ENCODE measurements at regions not wholly inside any gene's neighbourhood (a gene's known extent, or its start where the extent isn't known, plus 50 kb on each side); places are given as distances from the start of the nearest gene placed in this dataset.
A peak's percentile ranks its signal among the peaks of the same experiment; 100 is the strongest.

- Histone ChIP-seq H3K4me1 (ENCODE audit: control insufficient read depth in 3 of 3, insufficient read depth in 2 of 3, low read depth in 1 of 3, low read length in 2 of 3) (peaks cover 0 to 1% (median 0%) of the 10 kb centered on the region in 3 donors), H3K9me3 (ENCODE audit: control insufficient read depth in 2 of 2, insufficient read depth in 1 of 2, low read depth in 1 of 2, low read length in 1 of 2) (no peaks in the 10 kb centered on the region), H3K4me3 (ENCODE audit: low read depth in 1 of 3, low read length in 3 of 3) (no peak overlapping the region), H3K27me3 (ENCODE audit: control insufficient read depth in 3 of 3, insufficient read depth in 3 of 3, low read length in 3 of 3) (no peaks in the 10 kb centered on the region), H3K27ac (ENCODE audit: low read depth in 1 of 3, low read length in 2 of 3) (no peak overlapping the region), H3K36me3 (ENCODE audit: control insufficient read depth in 3 of 3, insufficient read depth in 2 of 3, low read depth in 1 of 3, low read length in 3 of 3) (no peaks in the 10 kb centered on the region)
- WGBS, 3 donors, result 93 to 97% (median 96%) methylated on average over 6 of the region's 6 CpGs
- no peak for DNase-seq
- no peak for FAIRE-seq
Observed at GRCh38 chr3:69446402-69447072, 60.6 kb upstream of the FRMD4B start.

- 69 to 79% (median 79%) methylated on average over 3 of the region's 3 CpGs for WGBS, 3 donors
- Histone ChIP-seq H3K9me3 (ENCODE audit: control insufficient read depth in 2 of 2, insufficient read depth in 1 of 2, low read depth in 1 of 2, low read length in 1 of 2) (no peaks in the 10 kb centered on the region), H3K4me1 (ENCODE audit: control insufficient read depth in 3 of 3, insufficient read depth in 2 of 3, low read depth in 1 of 3, low read length in 2 of 3) (peaks cover 0 to 5% (median 0%) of the 10 kb centered on the region in 3 donors), H3K27me3 (ENCODE audit: control insufficient read depth in 3 of 3, insufficient read depth in 3 of 3, low read length in 3 of 3) (no peaks in the 10 kb centered on the region), H3K36me3 (ENCODE audit: control insufficient read depth in 3 of 3, insufficient read depth in 2 of 3, low read depth in 1 of 3, low read length in 3 of 3) (no peaks in the 10 kb centered on the region), H3K4me3 (ENCODE audit: low read depth in 1 of 3, low read length in 3 of 3) (no peak overlapping the region), H3K27ac (ENCODE audit: low read depth in 1 of 3, low read length in 2 of 3) (no peak overlapping the region)
- DNase-seq (no peak), FAIRE-seq (no peak)
Observed at GRCh38 chr3:69445498-69445897, 59.6 kb upstream of the FRMD4B start.

GRCh38 chr3:69445024-69445423 is 59.1 kb upstream of the FRMD4B start:
- peaks cover 0 to 5% (median 0%) of the 10 kb centered on the region in 3 donors for H3K4me1 ChIP-seq (ENCODE audit: control insufficient read depth in 3 of 3, insufficient read depth in 2 of 3, low read depth in 1 of 3, low read length in 2 of 3)
- H3K4me3 ChIP-seq (ENCODE audit: low read depth in 1 of 3, low read length in 3 of 3), result peak overlapping the region in 1 of 3 donors; percentile 4
- no peak overlapping the region for H3K27ac ChIP-seq (ENCODE audit: low read depth in 1 of 3, low read length in 2 of 3)
- DNase-seq (no peak), FAIRE-seq (no peak)
- WGBS, 3 donors, result 61 to 81% (median 80%) methylated on average over 11 of the region's 11 CpGs
- no peaks in the 10 kb centered on the region for H3K9me3 ChIP-seq (ENCODE audit: control insufficient read depth in 2 of 2, insufficient read depth in 1 of 2, low read depth in 1 of 2, low read length in 1 of 2)
- H3K36me3 ChIP-seq (ENCODE audit: control insufficient read depth in 3 of 3, insufficient read depth in 2 of 3, low read depth in 1 of 3, low read length in 3 of 3), result no peaks in the 10 kb centered on the region
- no peaks in the 10 kb centered on the region for H3K27me3 ChIP-seq (ENCODE audit: control insufficient read depth in 3 of 3, insufficient read depth in 3 of 3, low read length in 3 of 3)

- FAIRE-seq, result no peak
- Histone ChIP-seq H3K9me3 (ENCODE audit: control insufficient read depth in 2 of 2, insufficient read depth in 1 of 2, low read depth in 1 of 2, low read length in 1 of 2) (no peaks in the 10 kb centered on the region), H3K27ac (ENCODE audit: low read depth in 1 of 3, low read length in 2 of 3) (no peak overlapping the region), H3K4me1 (ENCODE audit: control insufficient read depth in 3 of 3, insufficient read depth in 2 of 3, low read depth in 1 of 3, low read length in 2 of 3) (peaks cover 0 to 5% (median 0%) of the 10 kb centered on the region in 3 donors), H3K36me3 (ENCODE audit: control insufficient read depth in 3 of 3, insufficient read depth in 2 of 3, low read depth in 1 of 3, low read length in 3 of 3) (no peaks in the 10 kb centered on the region), H3K4me3 (ENCODE audit: low read depth in 1 of 3, low read length in 3 of 3) (no peak overlapping the region), H3K27me3 (ENCODE audit: control insufficient read depth in 3 of 3, insufficient read depth in 3 of 3, low read length in 3 of 3) (no peaks in the 10 kb centered on the region)
- DNase-seq, result no peak
Observed at GRCh38 chr3:69443457-69443920, 57.6 kb upstream of the FRMD4B start.

- WGBS, 3 donors, result 82 to 91% (median 83%) methylated on average over 2 of the region's 2 CpGs
- no peaks in the 10 kb centered on the region for H3K27me3 ChIP-seq (ENCODE audit: control insufficient read depth in 3 of 3, insufficient read depth in 3 of 3, low read length in 3 of 3)
- FAIRE-seq, result no peak
Observed at GRCh38 chr3:69442771-69443311, 57.0 kb upstream of the FRMD4B start.

GRCh38 chr3:69441732-69442131 is 55.8 kb upstream of the FRMD4B start:
- H3K36me3 ChIP-seq (ENCODE audit: control insufficient read depth in 3 of 3, insufficient read depth in 2 of 3, low read depth in 1 of 3, low read length in 3 of 3), result no peaks in the 10 kb centered on the region
- H3K4me3 ChIP-seq (ENCODE audit: low read depth in 1 of 3, low read length in 3 of 3), result no peak overlapping the region
- H3K9me3 ChIP-seq (ENCODE audit: control insufficient read depth in 2 of 2, insufficient read depth in 1 of 2, low read depth in 1 of 2, low read length in 1 of 2), result no peaks in the 10 kb centered on the region
- DNase-seq, result no peak
- no peak for FAIRE-seq
- peaks cover 0 to 5% (median 0%) of the 10 kb centered on the region in 3 donors for H3K4me1 ChIP-seq (ENCODE audit: control insufficient read depth in 3 of 3, insufficient read depth in 2 of 3, low read depth in 1 of 3, low read length in 2 of 3)
- H3K27me3 ChIP-seq (ENCODE audit: control insufficient read depth in 3 of 3, insufficient read depth in 3 of 3, low read length in 3 of 3), result no peaks in the 10 kb centered on the region
- 62 to 83% (median 73%) methylated on average over 2 of the region's 2 CpGs for WGBS, 3 donors
- H3K27ac ChIP-seq (ENCODE audit: low read depth in 1 of 3, low read length in 2 of 3), result no peak overlapping the region

More at GRCh38 chr3:69442771-69443311, 57.0 kb upstream of the FRMD4B start:
- no peaks in the 10 kb centered on the region for H3K9me3 ChIP-seq (ENCODE audit: control insufficient read depth in 2 of 2, insufficient read depth in 1 of 2, low read depth in 1 of 2, low read length in 1 of 2)
- no peaks in the 10 kb centered on the region for H3K36me3 ChIP-seq (ENCODE audit: control insufficient read depth in 3 of 3, insufficient read depth in 2 of 3, low read depth in 1 of 3, low read length in 3 of 3)
- H3K27ac ChIP-seq (ENCODE audit: low read depth in 1 of 3, low read length in 2 of 3), result no peak overlapping the region
- no peak overlapping the region for H3K4me3 ChIP-seq (ENCODE audit: low read depth in 1 of 3, low read length in 3 of 3)
- H3K4me1 ChIP-seq (ENCODE audit: control insufficient read depth in 3 of 3, insufficient read depth in 2 of 3, low read depth in 1 of 3, low read length in 2 of 3), result peaks cover 0 to 5% (median 0%) of the 10 kb centered on the region in 3 donors
- DNase-seq, result no peak

GRCh38 chr3:69441040-69441439 is 55.2 kb upstream of the FRMD4B start:
- DNase-seq (peak in 1 of 2 donors; percentile 39), FAIRE-seq (no peak)
- Histone ChIP-seq H3K9me3 (ENCODE audit: control insufficient read depth in 2 of 2, insufficient read depth in 1 of 2, low read depth in 1 of 2, low read length in 1 of 2) (no peaks in the 10 kb centered on the region), H3K4me3 (ENCODE audit: low read depth in 1 of 3, low read length in 3 of 3) (no peak overlapping the region), H3K36me3 (ENCODE audit: control insufficient read depth in 3 of 3, insufficient read depth in 2 of 3, low read depth in 1 of 3, low read length in 3 of 3) (no peaks in the 10 kb centered on the region), H3K27me3 (ENCODE audit: control insufficient read depth in 3 of 3, insufficient read depth in 3 of 3, low read length in 3 of 3) (no peaks in the 10 kb centered on the region), H3K27ac (ENCODE audit: low read depth in 1 of 3, low read length in 2 of 3) (no peak overlapping the region), H3K4me1 (ENCODE audit: control insufficient read depth in 3 of 3, insufficient read depth in 2 of 3, low read depth in 1 of 3, low read length in 2 of 3) (peaks cover 0 to 5% (median 0%) of the 10 kb centered on the region in 3 donors)
- whole genome bisulfite sequencing, 3 donors, result 62 to 72% (median 72%) methylated on average over 1 of the region's 1 CpG

- Histone ChIP-seq H3K4me3 (ENCODE audit: low read depth in 1 of 3, low read length in 3 of 3) (no peak overlapping the region), H3K9me3 (ENCODE audit: control insufficient read depth in 2 of 2, insufficient read depth in 1 of 2, low read depth in 1 of 2, low read length in 1 of 2) (no peaks in the 10 kb centered on the region), H3K27ac (ENCODE audit: low read depth in 1 of 3, low read length in 2 of 3) (no peak overlapping the region), H3K36me3 (ENCODE audit: control insufficient read depth in 3 of 3, insufficient read depth in 2 of 3, low read depth in 1 of 3, low read length in 3 of 3) (no peaks in the 10 kb centered on the region), H3K27me3 (ENCODE audit: control insufficient read depth in 3 of 3, insufficient read depth in 3 of 3, low read length in 3 of 3) (no peaks in the 10 kb centered on the region), H3K4me1 (ENCODE audit: control insufficient read depth in 3 of 3, insufficient read depth in 2 of 3, low read depth in 1 of 3, low read length in 2 of 3) (peaks cover 0 to 5% (median 0%) of the 10 kb centered on the region in 3 donors)
- DNase-seq (peak; percentile 41 to 49), FAIRE-seq (peak; percentile 30)
- 0 to 7% (median 5%) methylated on average over 1 of the region's 1 CpG for WGBS, 3 donors
Observed at GRCh38 chr3:69439643-69440270, 53.9 kb upstream of the FRMD4B start.

Measured in small intestine (tissue), 7 donors.